Astrocyte (in vitro differentiated cells and primary cell): ENCODE measurements at regions not wholly inside any gene's neighbourhood (a gene's known extent, or its start where the extent isn't known, plus 50 kb on each side); places are given as distances from the start of the nearest gene placed in this dataset.

Experiments used
- EZH2 ChIP-seq: IDR thresholded peaks from 2 replicates; pipeline ENCODE4 v1.6.1; 2012; ENCODE audit warnings: mild to moderate bottlenecking, low read length, inconsistent platforms; ENCODE audit not compliant: insufficient read depth
- TF ChIP-seq, protein P1 (sequence below): IDR thresholded peaks from 2 replicates; pipeline ENCODE4 v1.5.1; 2011; ENCODE audit warnings: low read depth, mild to moderate bottlenecking, inconsistent platforms, low read length, moderate library complexity; ENCODE audit not compliant: insufficient read depth

DNA sequence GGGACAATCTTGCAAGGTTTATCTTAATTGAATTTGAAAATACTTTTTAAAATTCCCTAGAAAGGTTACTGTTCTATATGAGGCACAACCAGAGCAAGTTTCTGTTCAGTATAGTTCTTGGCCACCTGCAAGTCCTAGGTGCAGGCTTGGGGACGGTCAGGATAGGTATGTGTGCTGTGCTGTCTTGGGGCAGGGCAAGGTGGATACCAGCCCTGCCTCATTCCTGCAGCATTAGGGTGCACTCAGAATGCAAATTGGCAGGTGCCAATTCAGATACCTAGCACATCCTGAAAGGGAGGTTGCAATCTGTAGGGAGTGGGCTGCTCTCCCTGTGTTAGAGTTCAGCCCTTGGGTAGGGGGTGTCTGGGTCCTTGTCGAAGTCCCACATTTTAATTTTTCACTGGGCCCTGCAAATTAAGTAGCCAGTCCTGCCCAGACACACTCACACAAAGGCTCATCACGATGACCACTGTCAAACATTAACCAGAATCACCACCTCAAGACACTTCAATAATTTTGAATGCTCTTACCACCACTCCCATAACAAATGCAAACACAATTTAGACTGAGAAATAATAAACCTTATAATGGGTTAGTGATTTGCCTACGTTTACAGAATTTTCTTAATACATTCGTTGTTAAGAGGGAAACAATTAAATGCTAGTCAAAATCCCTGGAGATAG, 838.0 kb upstream of the NR2F2 start:
- TF ChIP-seq, protein P1, sequence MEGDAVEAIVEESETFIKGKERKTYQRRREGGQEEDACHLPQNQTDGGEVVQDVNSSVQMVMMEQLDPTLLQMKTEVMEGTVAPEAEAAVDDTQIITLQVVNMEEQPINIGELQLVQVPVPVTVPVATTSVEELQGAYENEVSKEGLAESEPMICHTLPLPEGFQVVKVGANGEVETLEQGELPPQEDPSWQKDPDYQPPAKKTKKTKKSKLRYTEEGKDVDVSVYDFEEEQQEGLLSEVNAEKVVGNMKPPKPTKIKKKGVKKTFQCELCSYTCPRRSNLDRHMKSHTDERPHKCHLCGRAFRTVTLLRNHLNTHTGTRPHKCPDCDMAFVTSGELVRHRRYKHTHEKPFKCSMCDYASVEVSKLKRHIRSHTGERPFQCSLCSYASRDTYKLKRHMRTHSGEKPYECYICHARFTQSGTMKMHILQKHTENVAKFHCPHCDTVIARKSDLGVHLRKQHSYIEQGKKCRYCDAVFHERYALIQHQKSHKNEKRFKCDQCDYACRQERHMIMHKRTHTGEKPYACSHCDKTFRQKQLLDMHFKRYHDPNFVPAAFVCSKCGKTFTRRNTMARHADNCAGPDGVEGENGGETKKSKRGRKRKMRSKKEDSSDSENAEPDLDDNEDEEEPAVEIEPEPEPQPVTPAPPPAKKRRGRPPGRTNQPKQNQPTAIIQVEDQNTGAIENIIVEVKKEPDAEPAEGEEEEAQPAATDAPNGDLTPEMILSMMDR: no peak
- TF ChIP-seq EZH2: no peak
